CD4-positive, alpha-beta memory T cell (primary cell): ENCODE measurements at regions not wholly inside any gene's neighbourhood (a gene's known extent, or its start where the extent isn't known, plus 50 kb on each side); places are given as distances from the start of the nearest gene placed in this dataset.

ENCODE experiments used
- CTCF ChIA-PET: fragments of 350-600 bp; sonication (Branson Sonifier 250); formaldehyde crosslinking; loops from one replicate; lab custom pipeline; 2021; ENCODE audit warnings: inconsistent platforms; ENCODE audit not compliant: partially characterized antibody; lab: Charles Lee
- POLR2A ChIA-PET: fragments of 350-600 bp; sonication (Branson Sonifier 250); formaldehyde crosslinking; loops from one replicate; lab custom pipeline; 2021; ENCODE audit not compliant: partially characterized antibody; lab: Charles Lee
- DNase-seq, 5 donors: peaks; one replicate each; pipeline versions ENCODE4 v3.0.0 to v3.0.0-alpha.2; 2020 to 2022; ENCODE audit warnings: mixed read lengths in 1 of 5
- H3K27ac ChIP-seq: one replicate; pipeline ENCODE4 v1.7.0; 2013; ENCODE audit warnings: low read depth, low read length
- H3K27me3 ChIP-seq: 2 replicates; pipeline ENCODE4 v1.7.0; 2013; ENCODE audit warnings: mild to moderate bottlenecking, low read length, moderate library complexity; ENCODE audit not compliant: insufficient read depth
- H3K36me3 ChIP-seq: 2 replicates; pipeline ENCODE4 v1.7.0; 2013; ENCODE audit warnings: mild to moderate bottlenecking, low read length, moderate library complexity; ENCODE audit not compliant: insufficient read depth
- H3K4me1 ChIP-seq: 2 replicates; pipeline ENCODE4 v1.7.0; 2013; ENCODE audit warnings: mild to moderate bottlenecking, low read length, moderate library complexity; ENCODE audit not compliant: insufficient read depth
- H3K4me3 ChIP-seq, 2 donors: one replicate each; pipeline ENCODE4 v1.7.0; 2013; ENCODE audit warnings: low read length in 2 of 2, mild to moderate bottlenecking in 1 of 2
- H3K9me3 ChIP-seq, 2 donors: one replicate each; pipeline ENCODE4 v1.7.0; 2013; ENCODE audit warnings: low read length in 2 of 2, control low read depth in 1 of 2; ENCODE audit not compliant: control insufficient read depth in 1 of 2
- H3K27ac Mint-ChIP-seq, 7 donors: one replicate each; pipeline ENCODE4 v1.8.0; 2020 to 2021; ENCODE audit warnings: mixed read lengths in 7 of 7, mild to moderate bottlenecking in 6 of 7, inconsistent platforms in 3 of 7, moderate library complexity in 3 of 7
- H3K27me3 Mint-ChIP-seq, 2 donors: one replicate each; pipeline ENCODE4 v1.8.0; 2020 to 2021; ENCODE audit warnings: mixed read lengths in 2 of 2
- H3K36me3 Mint-ChIP-seq, 2 donors: one replicate each; pipeline ENCODE4 v1.8.0; 2020 to 2021; ENCODE audit warnings: mixed read lengths in 2 of 2, inconsistent platforms in 1 of 2, mild to moderate bottlenecking in 1 of 2
- H3K4me1 Mint-ChIP-seq, 4 donors: one replicate each; pipeline ENCODE4 v1.8.0; 2020 to 2021; ENCODE audit warnings: mixed read lengths in 4 of 4, mild to moderate bottlenecking in 1 of 4
- H3K4me3 Mint-ChIP-seq, 8 donors: one replicate each; pipeline ENCODE4 v1.8.0; 2020 to 2021; ENCODE audit warnings: mixed read lengths in 8 of 8, mild to moderate bottlenecking in 7 of 8, moderate library complexity in 6 of 8, inconsistent platforms in 3 of 8
- H3K9me3 Mint-ChIP-seq, 8 donors: one replicate each; pipeline ENCODE4 v1.8.0; 2020 to 2021; ENCODE audit warnings: mixed read lengths in 8 of 8, mild to moderate bottlenecking in 5 of 8, inconsistent platforms in 3 of 8, moderate library complexity in 1 of 8
- intact Hi-C: fragments of 100-400 bp; cut with micrococcal nuclease; formaldehyde crosslinking; loops from one replicate; pipeline ENCODE4 v1.15.1; 2023

GRCh38 chr6:155993240-155993639 lies 537.6 kb upstream of the NOX3 start:
- intact Hi-C loops = no loop called here
- ChIA-PET CTCF (no interaction called here), POLR2A (no interaction called here)
- Histone ChIP-seq H3K4me1 (no peaks in the 10 kb centered on the region), H3K9me3 (no peaks in the 10 kb centered on the region), H3K27ac (no peak overlapping the region), H3K4me3 (no peak overlapping the region), H3K27me3 (no peaks in the 10 kb centered on the region), H3K36me3 (no peaks in the 10 kb centered on the region)
- DNase-seq = no peak
- peaks cover 0 to 8% (median 2%) of the 10 kb centered on the region in 8 donors for H3K9me3 Mint-ChIP-seq
- no peaks in the 10 kb centered on the region for H3K4me1 Mint-ChIP-seq
- H3K27me3 Mint-ChIP-seq = peaks cover 0 to 2% of the 10 kb centered on the region in 2 donors
- H3K4me3 Mint-ChIP-seq = no peak overlapping the region
- H3K27ac Mint-ChIP-seq = no peak overlapping the region
- peaks cover 0 to 3% of the 10 kb centered on the region in 2 donors for H3K36me3 Mint-ChIP-seq

DNA sequence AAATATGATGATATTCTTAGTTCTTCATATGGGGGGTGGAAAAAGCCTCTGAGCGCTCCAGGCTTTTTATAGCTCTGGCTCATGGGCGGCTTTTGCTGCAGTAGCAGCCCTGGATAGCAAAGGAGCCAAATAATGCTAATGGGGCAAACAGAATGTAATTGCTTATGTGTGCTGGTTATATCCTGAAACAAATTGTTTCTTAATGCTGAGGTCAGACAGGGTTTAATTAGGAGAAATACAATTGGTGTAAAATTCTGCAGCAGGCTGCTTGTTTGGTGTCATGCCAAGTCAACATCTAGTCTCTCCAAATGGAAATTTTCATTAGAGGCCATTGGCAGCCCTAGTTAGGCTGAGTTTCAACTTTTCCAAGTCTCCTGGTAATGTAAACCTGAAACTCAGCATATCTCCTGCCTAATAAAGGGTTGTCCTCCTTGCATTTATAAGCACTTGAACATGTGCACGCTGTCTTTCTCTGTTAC lies 530.1 kb upstream of the NOX3 start:
- Histone ChIP-seq H3K27ac (no peak overlapping the region), H3K4me1 (no peaks in the 10 kb centered on the region), H3K36me3 (no peaks in the 10 kb centered on the region), H3K9me3 (no peaks in the 10 kb centered on the region), H3K4me3 (no peak overlapping the region), H3K27me3 (no peaks in the 10 kb centered on the region)
- intact Hi-C loops = no loop called here
- no peaks in the 10 kb centered on the region for H3K27me3 Mint-ChIP-seq
- no peaks in the 10 kb centered on the region for H3K4me1 Mint-ChIP-seq
- CTCF ChIA-PET = no interaction called here
- H3K9me3 Mint-ChIP-seq = peaks cover 0 to 2% (median 0%) of the 10 kb centered on the region in 8 donors
- POLR2A ChIA-PET = no interaction called here
- no peaks in the 10 kb centered on the region for H3K36me3 Mint-ChIP-seq
- H3K4me3 Mint-ChIP-seq = no peak overlapping the region
- H3K27ac Mint-ChIP-seq = no peak overlapping the region
- DNase-seq = no peak

DNA sequence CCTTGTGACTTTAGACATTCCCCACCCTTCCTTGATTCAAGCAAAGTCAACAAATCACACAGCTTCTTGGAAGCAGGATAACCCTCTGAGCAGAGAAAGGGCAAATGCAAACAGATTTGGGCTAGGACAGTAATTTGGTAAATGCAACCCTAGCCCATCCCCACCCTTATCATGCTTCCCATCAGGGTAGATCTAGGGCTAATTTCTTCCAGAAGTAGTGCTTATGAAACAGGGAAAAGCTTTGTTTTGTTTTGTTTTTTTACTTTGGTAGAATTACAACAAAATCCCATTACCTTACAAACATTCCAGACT lies 525.1 kb upstream of the NOX3 start:
- intact Hi-C loops = no loop called here
- ChIA-PET POLR2A (interaction anchor here (0.7 kb wide), 1 partner anchor 159 kb away, joined by 4 read pairs; no protein-coding TSS in a partner anchor), CTCF (interaction anchor here (0.7 kb wide), 1 partner anchor 13 kb away, joined by 3 read pairs; no protein-coding TSS in a partner anchor)
- Histone ChIP-seq H3K27ac (no peak overlapping the region), H3K9me3 (no peaks in the 10 kb centered on the region), H3K4me1 (no peaks in the 10 kb centered on the region), H3K36me3 (no peaks in the 10 kb centered on the region), H3K4me3 (no peak overlapping the region), H3K27me3 (no peaks in the 10 kb centered on the region)
- Mint-ChIP-seq H3K36me3 (no peaks in the 10 kb centered on the region), H3K4me1 (no peaks in the 10 kb centered on the region), H3K9me3 (peaks cover 0 to 1% (median 0%) of the 10 kb centered on the region in 8 donors), H3K27ac (no peak overlapping the region), H3K4me3 (no peak overlapping the region), H3K27me3 (no peaks in the 10 kb centered on the region)
- no peak for DNase-seq

- Mint-ChIP-seq H3K4me3 (no peak overlapping the region), H3K36me3 (no peaks in the 10 kb centered on the region), H3K9me3 (peaks cover 0 to 4% (median 0%) of the 10 kb centered on the region in 8 donors), H3K27ac (no peak overlapping the region), H3K4me1 (no peaks in the 10 kb centered on the region), H3K27me3 (no peaks in the 10 kb centered on the region)
- Histone ChIP-seq H3K4me3 (no peak overlapping the region), H3K27me3 (no peaks in the 10 kb centered on the region), H3K36me3 (no peaks in the 10 kb centered on the region), H3K9me3 (no peaks in the 10 kb centered on the region), H3K27ac (no peak overlapping the region), H3K4me1 (no peaks in the 10 kb centered on the region)
- DNase-seq = no peak
- POLR2A ChIA-PET = no interaction called here
- intact Hi-C loops = no loop called here
- CTCF ChIA-PET = no interaction called here
Measured at GRCh38 chr6:155980014-155980767, 524.6 kb upstream of the NOX3 start.

DNA sequence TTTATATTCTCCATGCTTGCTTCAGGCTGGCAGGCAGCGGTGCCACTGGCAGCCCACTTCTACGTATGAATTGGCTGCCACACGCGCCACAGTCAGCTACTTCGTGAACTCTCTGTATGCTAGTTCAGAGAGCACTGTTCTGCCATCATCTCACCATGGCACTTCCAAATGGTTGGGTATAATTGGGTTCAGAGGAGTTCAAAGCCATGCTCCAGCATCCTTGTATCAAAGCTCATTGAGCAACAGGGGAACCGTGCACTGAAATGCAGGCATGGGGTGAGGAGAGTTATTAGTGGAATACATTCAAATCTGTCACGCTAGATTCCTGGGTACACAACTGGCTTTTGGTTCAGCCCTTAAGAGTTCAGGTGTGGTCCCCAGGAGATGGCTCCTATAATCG lies 519.9 kb upstream of the NOX3 start:
- intact Hi-C loops = no loop called here
- POLR2A ChIA-PET = no interaction called here
- H3K27me3 ChIP-seq = no peaks in the 10 kb centered on the region
- H3K4me1 ChIP-seq = peaks cover 9% of the 10 kb centered on the region
- no peak overlapping the region for H3K4me3 ChIP-seq
- no peak overlapping the region for H3K27ac Mint-ChIP-seq
- H3K9me3 Mint-ChIP-seq = peaks cover 0 to 4% (median 0%) of the 10 kb centered on the region in 8 donors
- DNase-seq = no peak
- no peak overlapping the region for H3K27ac ChIP-seq
- H3K4me1 Mint-ChIP-seq = peaks cover 16 to 22% (median 18%) of the 10 kb centered on the region in 4 donors
- no peaks in the 10 kb centered on the region for H3K27me3 Mint-ChIP-seq
- CTCF ChIA-PET = no interaction called here
- no peaks in the 10 kb centered on the region for H3K9me3 ChIP-seq
- no peaks in the 10 kb centered on the region for H3K36me3 Mint-ChIP-seq
- no peaks in the 10 kb centered on the region for H3K36me3 ChIP-seq
- peak overlapping the region in 3 of 8 donors; percentile 22 to 67 (median 48) for H3K4me3 Mint-ChIP-seq

DNA sequence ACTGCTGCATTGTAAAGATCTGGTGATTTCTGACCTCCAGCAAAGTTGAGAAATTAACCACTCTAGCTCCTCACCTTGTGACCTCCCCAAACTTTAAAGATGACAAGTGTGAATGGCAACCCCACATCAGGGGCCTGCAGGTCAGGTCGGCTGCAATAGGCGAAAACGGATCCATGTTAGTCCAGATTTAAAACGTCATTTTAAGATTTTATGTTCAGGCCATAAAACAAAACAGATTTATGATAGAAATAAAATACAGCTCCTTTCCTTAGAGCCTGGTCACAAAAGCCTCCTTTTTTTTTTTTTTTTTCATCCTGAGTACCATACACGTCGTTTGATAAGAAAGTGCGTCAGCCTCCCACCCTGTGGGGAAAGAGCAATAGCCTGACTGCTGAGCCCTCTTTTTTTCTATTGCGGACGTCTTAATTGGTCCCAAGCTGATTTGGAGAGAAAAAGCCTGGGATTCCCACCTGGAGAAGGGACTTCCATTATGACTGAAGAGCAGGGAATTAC lies 519.2 kb upstream of the NOX3 start:
- intact Hi-C loops = no loop called here
- DNase-seq = no peak
- Mint-ChIP-seq H3K36me3 (no peaks in the 10 kb centered on the region), H3K27me3 (no peaks in the 10 kb centered on the region), H3K9me3 (peaks cover 0 to 4% (median 0%) of the 10 kb centered on the region in 8 donors), H3K4me1 (peaks cover 16 to 22% (median 18%) of the 10 kb centered on the region in 4 donors), H3K27ac (peak overlapping the region in 1 of 7 donors; percentile 26), H3K4me3 (peak overlapping the region in 2 of 8 donors; percentile 11 to 34)
- no peaks in the 10 kb centered on the region for H3K36me3 ChIP-seq
- no peak overlapping the region for H3K4me3 ChIP-seq
- ChIA-PET POLR2A (no interaction called here), CTCF (no interaction called here)
- no peaks in the 10 kb centered on the region for H3K9me3 ChIP-seq
- no peaks in the 10 kb centered on the region for H3K27me3 ChIP-seq
- peaks cover 9% of the 10 kb centered on the region for H3K4me1 ChIP-seq
- no peak overlapping the region for H3K27ac ChIP-seq

DNA sequence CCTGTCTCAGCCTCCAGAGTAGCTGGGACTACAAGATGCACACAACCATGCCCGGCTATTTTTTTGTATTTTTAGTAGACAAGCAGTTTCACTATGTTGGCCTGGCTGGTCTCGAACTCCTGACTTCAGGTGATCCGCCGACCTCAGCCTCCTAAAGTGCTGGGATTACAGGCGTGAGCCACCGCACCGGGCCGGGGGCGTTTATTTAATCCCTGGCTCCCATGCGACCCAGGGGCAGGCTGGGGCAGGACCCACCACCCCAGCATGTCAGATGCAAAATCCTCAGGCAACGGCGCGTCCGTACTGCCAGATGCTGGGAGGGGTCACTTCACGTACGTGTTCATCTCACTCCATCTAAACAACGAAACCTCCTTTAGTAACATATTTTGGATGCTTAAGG lies 518.7 kb upstream of the NOX3 start:
- no peaks in the 10 kb centered on the region for H3K9me3 ChIP-seq
- H3K27ac Mint-ChIP-seq = peak overlapping the region in 2 of 7 donors; percentile 26 to 33
- peak overlapping the region in 2 of 8 donors; percentile 34 to 49 for H3K4me3 Mint-ChIP-seq
- H3K36me3 Mint-ChIP-seq = no peaks in the 10 kb centered on the region
- DNase-seq = no peak
- intact Hi-C loops = no loop called here
- no peaks in the 10 kb centered on the region for H3K27me3 Mint-ChIP-seq
- H3K27ac ChIP-seq = no peak overlapping the region
- ChIA-PET CTCF (no interaction called here), POLR2A (no interaction called here)
- H3K4me3 ChIP-seq = no peak overlapping the region
- peaks cover 9% of the 10 kb centered on the region for H3K4me1 ChIP-seq
- H3K4me1 Mint-ChIP-seq = peaks cover 16 to 22% (median 18%) of the 10 kb centered on the region in 4 donors
- peaks cover 0 to 4% (median 0%) of the 10 kb centered on the region in 8 donors for H3K9me3 Mint-ChIP-seq
- H3K36me3 ChIP-seq = no peaks in the 10 kb centered on the region
- H3K27me3 ChIP-seq = no peaks in the 10 kb centered on the region
